ENCODE measurements at regions not wholly inside any gene's neighbourhood (a gene's known extent, or its start where the extent isn't known, plus 50 kb on each side); places are given as distances from the start of the nearest gene placed in this dataset.

DNA sequence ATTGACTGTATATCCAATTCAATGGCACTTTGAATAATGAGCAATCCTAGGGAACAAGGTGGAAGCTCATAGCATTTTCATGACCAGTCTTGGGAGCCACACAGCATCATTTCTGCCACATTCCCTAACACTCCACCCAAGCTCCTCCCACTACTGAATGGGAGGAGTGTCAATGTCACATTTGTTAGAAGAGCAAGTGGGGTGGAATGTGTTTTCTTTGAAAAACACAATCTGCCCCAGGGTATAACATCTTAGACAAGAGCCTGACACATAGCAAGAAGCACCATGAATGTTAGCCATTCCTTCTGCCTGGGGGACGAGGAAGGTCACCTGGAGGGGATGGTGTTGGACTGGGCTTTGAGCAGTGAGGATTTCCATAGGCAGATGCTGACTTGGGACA is 258.3 kb upstream of the PMEPA1 start:
- TF ChIP-seq, protein P1, sequence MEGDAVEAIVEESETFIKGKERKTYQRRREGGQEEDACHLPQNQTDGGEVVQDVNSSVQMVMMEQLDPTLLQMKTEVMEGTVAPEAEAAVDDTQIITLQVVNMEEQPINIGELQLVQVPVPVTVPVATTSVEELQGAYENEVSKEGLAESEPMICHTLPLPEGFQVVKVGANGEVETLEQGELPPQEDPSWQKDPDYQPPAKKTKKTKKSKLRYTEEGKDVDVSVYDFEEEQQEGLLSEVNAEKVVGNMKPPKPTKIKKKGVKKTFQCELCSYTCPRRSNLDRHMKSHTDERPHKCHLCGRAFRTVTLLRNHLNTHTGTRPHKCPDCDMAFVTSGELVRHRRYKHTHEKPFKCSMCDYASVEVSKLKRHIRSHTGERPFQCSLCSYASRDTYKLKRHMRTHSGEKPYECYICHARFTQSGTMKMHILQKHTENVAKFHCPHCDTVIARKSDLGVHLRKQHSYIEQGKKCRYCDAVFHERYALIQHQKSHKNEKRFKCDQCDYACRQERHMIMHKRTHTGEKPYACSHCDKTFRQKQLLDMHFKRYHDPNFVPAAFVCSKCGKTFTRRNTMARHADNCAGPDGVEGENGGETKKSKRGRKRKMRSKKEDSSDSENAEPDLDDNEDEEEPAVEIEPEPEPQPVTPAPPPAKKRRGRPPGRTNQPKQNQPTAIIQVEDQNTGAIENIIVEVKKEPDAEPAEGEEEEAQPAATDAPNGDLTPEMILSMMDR (IDR thresholded peaks at IDR 0.05; ENCODE audit: insufficient read depth, low read length, poor library complexity, severe bottlenecking), result no peak
- TF ChIP-seq EZH2phosphoT487 (conservative IDR thresholded peaks at IDR 0.05; ENCODE audit: low read length), result no peak
